Activated naive CD4-positive, alpha-beta T cell treated with anti-CD3 and anti-CD28 coated beads, Interleukin-2, amount 10 ng/mL, durations not matched to agents 7 days and 5 days (primary cell): ENCODE measurements at regions not wholly inside any gene's neighbourhood (a gene's known extent, or its start where the extent isn't known, plus 50 kb on each side); places are given as distances from the start of the nearest gene placed in this dataset.

ENCODE experiments used
- CTCF ChIA-PET: fragments of 350-600 bp; sonication (Branson Sonifier 250); formaldehyde crosslinking; loops from one replicate; lab custom pipeline; 2021; ENCODE audit warnings: antibody characterized with exemption; lab: Charles Lee
- DNase-seq: peaks from one replicate; pipeline ENCODE4 v3.0.0-alpha.2; 2020
- H3K27ac Mint-ChIP-seq: one replicate; pipeline ENCODE4 v1.8.0; 2021; ENCODE audit warnings: mild to moderate bottlenecking, moderate library complexity, mixed read lengths
- H3K27me3 Mint-ChIP-seq: one replicate; pipeline ENCODE4 v1.8.0; 2021; ENCODE audit warnings: mild to moderate bottlenecking, mixed read lengths
- H3K36me3 Mint-ChIP-seq: one replicate; pipeline ENCODE4 v1.8.0; 2021; ENCODE audit warnings: mixed read lengths
- H3K4me1 Mint-ChIP-seq: one replicate; pipeline ENCODE4 v1.8.0; 2021; ENCODE audit warnings: mixed read lengths
- H3K4me3 Mint-ChIP-seq: one replicate; pipeline ENCODE4 v1.8.0; 2021; ENCODE audit warnings: mild to moderate bottlenecking, moderate library complexity, mixed read lengths
- H3K9me3 Mint-ChIP-seq: one replicate; pipeline ENCODE4 v1.8.0; 2021; ENCODE audit warnings: mixed read lengths

DNA sequence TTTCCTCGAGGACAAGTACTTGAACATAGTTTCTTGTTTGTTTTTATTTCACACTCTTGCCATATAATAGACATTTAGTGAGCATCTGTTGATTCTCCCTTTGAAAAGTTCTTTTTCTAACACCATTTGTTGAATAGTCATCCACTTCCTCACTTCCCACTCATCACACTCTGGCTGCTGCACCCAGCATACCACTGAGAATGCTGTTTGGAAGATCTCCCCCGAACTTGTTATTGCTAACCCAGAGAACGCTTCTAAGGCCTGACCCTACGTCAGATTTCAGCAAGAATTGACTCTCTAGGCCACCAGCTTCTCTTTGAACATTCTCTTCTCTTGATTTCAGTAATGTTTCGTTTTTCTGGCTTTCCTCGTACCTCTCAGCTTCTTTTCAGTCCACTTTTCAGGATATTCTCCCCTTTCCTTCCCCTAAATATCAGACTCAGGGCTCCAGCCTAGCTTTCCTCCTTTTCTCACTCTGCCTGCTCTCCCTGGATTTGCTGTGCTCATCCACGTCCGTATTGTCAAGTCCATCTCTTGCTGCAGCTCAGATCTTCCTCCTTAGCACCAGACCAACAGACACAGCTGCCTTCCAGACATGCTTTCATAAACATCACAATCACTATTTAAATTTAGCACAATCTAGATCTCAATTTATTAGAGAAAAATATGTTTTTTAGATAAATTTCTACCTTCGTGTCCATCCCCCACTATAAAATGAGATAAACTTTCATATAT lies 94.0 kb upstream of the SLC38A4 start:
- no peak for DNase-seq
- H3K27ac Mint-ChIP-seq: no peak overlapping the region
- no peaks in the 10 kb centered on the region for H3K4me1 Mint-ChIP-seq
- H3K4me3 Mint-ChIP-seq: no peak overlapping the region
- no peaks in the 10 kb centered on the region for H3K9me3 Mint-ChIP-seq
- H3K27me3 Mint-ChIP-seq: no peaks in the 10 kb centered on the region
- CTCF ChIA-PET: no interaction called here
- no peaks in the 10 kb centered on the region for H3K36me3 Mint-ChIP-seq

DNA sequence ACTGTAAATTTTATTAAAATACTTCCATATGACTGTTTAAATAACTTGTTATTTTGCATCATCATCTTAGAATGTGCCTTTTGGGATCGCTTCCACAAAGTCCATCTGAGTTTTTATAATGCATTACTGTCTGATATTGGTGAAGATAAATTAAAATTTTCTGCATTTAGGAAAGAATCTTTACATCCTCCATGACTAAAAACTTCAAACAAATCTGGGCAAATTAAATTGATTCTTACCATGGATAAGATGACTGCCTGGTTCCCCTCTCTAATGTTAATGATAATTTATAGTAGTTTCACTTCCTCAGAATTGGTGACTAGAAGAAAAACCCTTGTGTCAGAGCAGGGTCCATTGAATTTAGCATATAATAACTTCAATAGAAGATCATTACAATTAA lies 94.7 kb upstream of the SLC38A4 start:
- Mint-ChIP-seq H3K36me3 (no peaks in the 10 kb centered on the region), H3K9me3 (no peaks in the 10 kb centered on the region), H3K4me1 (no peaks in the 10 kb centered on the region), H3K4me3 (no peak overlapping the region), H3K27me3 (no peaks in the 10 kb centered on the region), H3K27ac (no peak overlapping the region)
- no peak for DNase-seq
- CTCF ChIA-PET: no interaction called here

DNA sequence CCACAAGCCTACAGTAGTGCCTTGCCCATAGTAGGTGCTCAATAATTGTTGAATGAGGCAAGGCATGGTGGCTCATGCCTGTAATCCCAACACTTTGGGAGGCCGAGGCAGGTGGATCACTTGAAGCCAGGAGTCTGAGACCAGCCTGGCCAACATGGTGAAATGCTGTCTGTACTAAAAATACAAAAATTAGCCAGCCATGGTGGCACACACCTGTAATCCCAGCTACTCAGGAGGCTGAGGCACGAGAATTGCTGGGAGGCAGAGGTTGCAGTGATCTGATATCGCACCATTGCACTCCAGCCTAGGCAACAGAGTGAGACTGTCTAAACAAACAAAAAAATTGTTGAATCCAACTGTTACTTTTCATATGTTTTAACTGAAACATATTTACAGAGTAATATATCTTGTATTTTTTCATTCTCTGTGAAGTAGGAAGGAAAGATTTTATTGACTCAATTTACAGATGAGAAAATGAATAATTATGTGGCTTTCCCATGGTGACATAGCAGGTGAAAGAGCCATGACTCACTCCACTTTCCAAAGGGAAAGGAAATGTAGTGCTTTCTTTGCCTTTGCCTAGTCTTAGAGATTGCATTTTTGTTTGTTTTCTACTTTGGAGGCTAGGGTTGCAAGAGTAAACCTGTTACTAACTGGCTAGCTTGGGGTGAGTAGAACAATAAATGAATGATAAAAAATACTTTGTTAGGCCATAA lies 95.4 kb upstream of the SLC38A4 start:
- CTCF ChIA-PET: no interaction called here
- Mint-ChIP-seq H3K9me3 (no peaks in the 10 kb centered on the region), H3K27ac (no peak overlapping the region), H3K4me1 (no peaks in the 10 kb centered on the region), H3K27me3 (peaks cover 4% of the 10 kb centered on the region), H3K36me3 (no peaks in the 10 kb centered on the region), H3K4me3 (no peak overlapping the region)
- no peak for DNase-seq

DNA sequence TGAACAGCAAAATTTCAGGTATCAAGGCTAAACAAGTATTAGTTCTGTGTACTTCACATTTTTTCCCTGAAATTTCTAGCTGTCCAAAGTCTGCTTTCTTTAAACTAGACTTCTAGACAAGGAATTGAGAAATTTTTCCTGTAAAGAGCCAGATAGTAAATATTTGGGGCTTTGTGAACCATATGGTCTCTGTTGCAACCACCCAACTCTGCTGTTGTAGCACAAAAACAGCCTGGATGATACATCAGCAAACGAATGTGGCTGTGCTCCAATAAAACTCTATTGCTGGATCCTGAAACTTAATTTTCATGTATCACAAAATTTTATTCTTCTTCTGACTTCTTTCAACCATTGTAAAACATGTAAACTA lies 96.0 kb upstream of the SLC38A4 start:
- Mint-ChIP-seq H3K4me1 (no peaks in the 10 kb centered on the region), H3K36me3 (no peaks in the 10 kb centered on the region), H3K4me3 (no peak overlapping the region), H3K27me3 (peaks cover 4% of the 10 kb centered on the region), H3K27ac (no peak overlapping the region), H3K9me3 (no peaks in the 10 kb centered on the region)
- DNase-seq: no peak
- CTCF ChIA-PET: no interaction called here

DNA sequence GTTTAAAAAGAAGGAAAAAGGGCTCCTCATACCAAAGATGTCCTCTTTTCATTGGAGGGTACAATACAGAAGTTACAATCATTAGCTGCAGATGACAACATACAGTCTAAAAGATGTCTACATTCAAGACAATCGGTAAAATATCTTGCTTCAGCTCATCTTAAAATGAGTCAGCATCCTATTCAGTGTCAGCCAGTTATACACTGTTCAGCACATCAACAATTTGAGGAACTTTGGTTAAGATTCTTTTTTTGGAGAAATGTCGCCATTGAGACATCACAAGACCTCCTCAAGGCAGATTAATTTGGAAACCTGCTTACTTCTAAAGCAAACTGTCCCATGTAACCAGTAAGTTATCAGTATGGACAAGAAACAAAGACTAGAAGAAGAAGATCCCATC lies 100.7 kb upstream of the SLC38A4 start:
- Mint-ChIP-seq H3K27ac (no peak overlapping the region), H3K4me3 (no peak overlapping the region), H3K9me3 (no peaks in the 10 kb centered on the region), H3K27me3 (peaks cover 14% of the 10 kb centered on the region), H3K36me3 (no peaks in the 10 kb centered on the region), H3K4me1 (no peaks in the 10 kb centered on the region)
- DNase-seq: no peak
- CTCF ChIA-PET: interaction anchor here (1.0 to 1.1 kb wide), 2 partner anchors 16 to 98 kb away, joined by 3 read pairs; no protein-coding TSS in a partner anchor

DNA sequence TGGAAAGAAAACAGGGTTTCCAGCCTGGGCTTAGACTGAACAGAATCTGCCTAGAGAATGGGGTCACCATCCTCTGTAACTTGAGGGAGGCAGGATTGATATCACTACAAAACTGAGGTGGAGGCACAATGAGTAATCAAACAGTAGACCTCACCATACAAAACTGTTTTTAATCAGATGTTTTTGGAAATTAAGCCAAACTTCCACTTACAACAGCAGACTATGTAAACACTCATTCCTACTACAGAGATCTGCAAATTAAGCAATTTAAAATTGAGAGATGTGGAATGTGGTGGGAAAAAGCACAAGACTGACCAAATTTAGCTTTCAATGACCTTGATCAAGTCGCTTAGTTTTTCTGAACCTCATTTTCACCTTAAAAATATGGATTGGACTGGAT lies 104.3 kb upstream of the SLC38A4 start:
- no peak overlapping the region for H3K4me3 Mint-ChIP-seq
- no peaks in the 10 kb centered on the region for H3K4me1 Mint-ChIP-seq
- no peaks in the 10 kb centered on the region for H3K36me3 Mint-ChIP-seq
- H3K27me3 Mint-ChIP-seq: peaks cover 17% of the 10 kb centered on the region
- no peak for DNase-seq
- no peaks in the 10 kb centered on the region for H3K9me3 Mint-ChIP-seq
- H3K27ac Mint-ChIP-seq: no peak overlapping the region
- CTCF ChIA-PET: no interaction called here

DNA sequence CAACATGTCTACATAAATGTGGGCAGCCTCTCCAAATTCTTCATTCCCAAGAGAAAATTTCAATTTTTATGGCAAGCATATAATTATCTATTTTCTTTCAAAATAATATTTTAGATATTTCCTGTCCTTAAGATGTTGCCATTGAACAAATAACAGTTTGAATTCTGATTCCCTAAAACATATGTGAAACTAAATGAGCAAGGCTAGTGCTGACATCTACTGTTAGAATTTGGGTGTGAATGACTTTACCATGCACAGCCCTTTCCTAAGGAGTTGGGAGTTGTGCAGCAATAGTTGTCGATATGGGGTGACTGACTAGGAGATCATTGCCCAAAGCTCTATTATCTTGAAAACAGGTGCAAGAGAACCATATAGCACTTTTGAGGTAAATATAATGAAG lies 108.2 kb upstream of the SLC38A4 start:
- Mint-ChIP-seq H3K27ac (no peak overlapping the region), H3K9me3 (no peaks in the 10 kb centered on the region), H3K4me3 (no peak overlapping the region), H3K36me3 (no peaks in the 10 kb centered on the region), H3K27me3 (peaks cover 16% of the 10 kb centered on the region), H3K4me1 (no peaks in the 10 kb centered on the region)
- DNase-seq: no peak
- CTCF ChIA-PET: interaction anchor here (1.6 to 1.8 kb wide), 2 partner anchors 257 to 808 kb away, joined by 4 to 10 read pairs; no protein-coding TSS in a partner anchor

DNA sequence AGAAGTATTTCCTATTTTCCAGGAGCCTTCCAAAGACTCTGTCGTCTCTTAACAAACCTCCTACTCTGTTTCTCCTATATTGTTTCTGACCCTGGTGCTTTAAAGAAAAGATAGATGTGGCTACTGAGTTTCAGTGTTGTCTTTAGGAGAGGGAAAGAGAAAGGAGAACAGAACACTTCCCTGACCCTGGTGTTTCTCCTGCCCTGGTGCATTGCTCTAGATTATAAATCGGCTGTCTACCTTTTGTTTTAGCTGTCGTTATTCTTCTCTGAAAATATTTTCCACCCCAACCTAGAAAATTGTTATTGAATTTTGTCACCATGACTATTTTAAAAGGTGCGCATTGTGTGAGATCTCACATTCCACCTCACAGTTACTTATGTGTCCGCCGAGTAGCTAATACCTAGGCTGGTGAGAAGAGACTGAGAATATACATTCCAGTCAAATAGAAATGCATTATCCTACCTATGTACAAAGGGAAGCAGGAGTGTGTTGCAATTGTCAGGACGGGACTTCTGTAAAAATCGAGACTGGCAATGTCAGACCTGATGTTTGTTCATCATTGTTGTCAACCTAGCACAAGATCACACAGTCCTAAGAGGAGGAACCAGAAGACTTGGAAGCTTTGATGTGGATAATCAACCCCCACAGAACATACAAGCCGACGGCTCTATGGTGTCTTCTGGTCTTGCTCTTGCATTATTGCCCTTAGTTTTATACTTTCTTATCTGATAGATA lies 108.7 kb upstream of the SLC38A4 start:
- CTCF ChIA-PET: interaction anchor here (1.1 to 1.8 kb wide), 3 partner anchors 10 to 809 kb away, joined by 3 to 10 read pairs (median 4); no protein-coding TSS in a partner anchor
- H3K27ac Mint-ChIP-seq: no peak overlapping the region
- peaks cover 16% of the 10 kb centered on the region for H3K27me3 Mint-ChIP-seq
- no peak for DNase-seq
- no peaks in the 10 kb centered on the region for H3K4me1 Mint-ChIP-seq
- no peaks in the 10 kb centered on the region for H3K36me3 Mint-ChIP-seq
- H3K9me3 Mint-ChIP-seq: no peaks in the 10 kb centered on the region
- no peak overlapping the region for H3K4me3 Mint-ChIP-seq

DNA sequence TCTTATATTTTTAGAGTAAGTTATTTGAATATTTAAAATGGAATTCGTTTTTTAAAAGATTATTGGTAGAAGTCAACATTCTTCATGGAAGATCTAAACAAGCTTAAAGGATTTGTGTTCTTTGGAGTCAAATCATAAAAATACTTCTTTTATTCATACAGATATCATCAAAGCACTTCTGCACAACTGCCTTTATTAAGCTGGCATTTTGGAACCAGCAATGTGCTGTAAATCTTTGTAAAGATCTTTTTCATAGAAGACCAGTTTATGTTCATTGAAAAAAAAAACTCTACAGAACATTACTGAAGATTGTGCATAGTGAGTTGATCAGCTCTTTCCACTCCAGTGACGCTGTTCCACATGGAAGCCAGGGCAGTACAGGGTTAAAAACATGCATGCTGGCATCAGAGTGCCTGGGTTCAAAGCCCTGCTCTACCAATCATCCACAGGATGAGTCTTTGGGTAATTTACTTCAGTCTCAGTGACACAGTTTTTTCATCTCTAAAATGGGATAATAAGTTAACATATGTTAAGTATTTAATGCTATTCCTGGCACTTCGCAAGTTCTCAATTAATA lies 109.6 kb upstream of the SLC38A4 start:
- H3K4me3 Mint-ChIP-seq: no peak overlapping the region
- H3K27me3 Mint-ChIP-seq: peaks cover 12% of the 10 kb centered on the region
- H3K9me3 Mint-ChIP-seq: no peaks in the 10 kb centered on the region
- no peak overlapping the region for H3K27ac Mint-ChIP-seq
- H3K4me1 Mint-ChIP-seq: no peaks in the 10 kb centered on the region
- H3K36me3 Mint-ChIP-seq: no peaks in the 10 kb centered on the region
- DNase-seq: no peak
- CTCF ChIA-PET: interaction anchor here (1.1 to 1.8 kb wide), 3 partner anchors 9 to 810 kb away, joined by 3 to 10 read pairs (median 4); no protein-coding TSS in a partner anchor

DNA sequence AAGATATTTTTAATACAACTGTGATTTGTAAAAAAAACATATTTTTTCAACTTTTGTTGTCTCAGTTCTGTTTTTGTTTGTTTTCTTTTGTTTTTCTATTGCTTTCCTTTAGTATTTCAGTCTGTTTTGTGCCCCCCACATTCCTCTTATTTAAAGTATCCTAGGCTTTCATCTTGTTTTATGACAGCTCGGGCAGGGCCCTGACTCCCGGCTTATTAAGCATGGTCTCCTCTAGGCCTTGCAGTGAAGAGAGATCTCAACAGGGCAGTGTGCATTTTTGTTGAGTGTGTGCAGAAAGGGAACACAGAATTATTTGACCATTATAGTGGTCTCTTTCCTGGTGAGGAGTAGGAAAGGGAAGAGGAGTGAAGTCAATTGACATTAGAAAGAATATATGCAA lies 110.2 kb upstream of the SLC38A4 start:
- no peaks in the 10 kb centered on the region for H3K4me1 Mint-ChIP-seq
- no peak overlapping the region for H3K4me3 Mint-ChIP-seq
- CTCF ChIA-PET: no interaction called here
- H3K9me3 Mint-ChIP-seq: no peaks in the 10 kb centered on the region
- no peaks in the 10 kb centered on the region for H3K36me3 Mint-ChIP-seq
- DNase-seq: no peak
- H3K27ac Mint-ChIP-seq: no peak overlapping the region
- peaks cover 9% of the 10 kb centered on the region for H3K27me3 Mint-ChIP-seq

DNA sequence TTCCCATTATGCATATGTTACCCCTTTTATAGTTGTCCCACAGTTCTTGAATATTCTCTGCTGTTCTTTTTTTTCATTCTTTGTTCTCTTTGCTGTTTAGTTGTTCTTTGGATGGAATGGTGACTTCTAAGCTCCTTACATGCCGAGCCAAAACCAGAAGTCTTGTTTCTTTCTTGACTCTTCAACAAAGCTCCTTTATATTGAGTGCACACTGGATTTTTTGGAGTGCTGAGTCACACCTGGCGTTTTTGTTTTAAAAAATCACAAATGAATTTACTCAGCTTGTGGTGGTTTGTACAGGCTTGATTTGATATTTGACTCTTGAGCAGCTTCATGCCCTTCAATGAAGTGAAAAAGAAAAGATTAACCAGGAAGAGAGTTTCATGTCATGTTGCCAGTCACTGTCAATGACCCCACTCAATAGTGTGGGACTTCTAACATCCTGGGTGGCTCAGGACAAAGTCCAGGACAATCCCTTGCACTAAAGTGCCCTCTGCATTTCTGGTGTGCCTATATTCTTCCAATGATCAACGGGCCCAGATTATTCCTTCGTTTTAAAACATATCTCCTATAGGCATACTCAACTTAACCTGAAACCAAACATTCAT lies 112.4 kb upstream of the SLC38A4 start:
- Mint-ChIP-seq H3K9me3 (no peaks in the 10 kb centered on the region), H3K4me3 (no peak overlapping the region), H3K36me3 (no peaks in the 10 kb centered on the region), H3K27me3 (peaks cover 7% of the 10 kb centered on the region), H3K4me1 (no peaks in the 10 kb centered on the region), H3K27ac (no peak overlapping the region)
- DNase-seq: no peak
- CTCF ChIA-PET: no interaction called here

DNA sequence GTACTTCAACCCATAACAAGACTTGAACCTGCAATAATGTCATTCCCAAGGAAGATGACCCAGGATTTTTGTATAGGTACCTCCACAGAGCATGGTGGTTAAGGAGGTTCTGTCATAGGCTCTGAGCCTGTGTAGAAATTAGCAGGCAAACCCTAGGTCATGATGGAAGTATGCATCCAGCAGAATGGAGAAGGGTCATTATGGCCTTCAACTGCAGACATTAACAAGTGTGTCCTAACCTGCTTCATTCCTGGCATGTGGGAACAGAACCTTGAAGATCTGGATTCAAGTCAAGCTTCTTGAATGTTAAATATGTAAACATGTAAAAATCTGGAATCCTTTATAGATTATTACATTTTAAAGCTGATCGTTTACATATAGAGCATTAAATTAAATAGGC lies 116.2 kb upstream of the SLC38A4 start:
- H3K4me1 Mint-ChIP-seq: no peaks in the 10 kb centered on the region
- no peaks in the 10 kb centered on the region for H3K27me3 Mint-ChIP-seq
- H3K9me3 Mint-ChIP-seq: no peaks in the 10 kb centered on the region
- no peak for DNase-seq
- no peaks in the 10 kb centered on the region for H3K36me3 Mint-ChIP-seq
- H3K27ac Mint-ChIP-seq: no peak overlapping the region
- H3K4me3 Mint-ChIP-seq: no peak overlapping the region
- CTCF ChIA-PET: interaction anchor here (1.0 kb wide), 1 partner anchor 16 kb away, joined by 3 read pairs; no protein-coding TSS in a partner anchor

DNA sequence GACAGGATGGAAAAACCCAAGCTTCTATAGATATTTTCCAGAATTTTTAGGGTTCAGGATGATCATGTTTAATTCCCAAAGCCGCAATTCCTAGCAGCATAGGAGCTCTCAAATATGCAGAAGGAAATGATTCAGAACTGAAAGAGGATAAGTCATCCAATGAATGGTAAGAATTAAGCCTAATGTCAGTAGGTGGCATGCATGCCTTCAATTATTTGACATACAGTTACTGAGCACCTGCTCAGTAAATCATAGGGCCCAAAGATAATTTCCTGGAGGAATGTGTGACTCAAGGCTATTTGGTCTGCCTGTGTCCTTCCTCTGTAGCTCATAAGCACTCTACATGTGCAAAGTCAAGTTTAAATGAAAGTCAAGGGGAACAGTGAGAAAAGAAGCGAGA lies 116.8 kb upstream of the SLC38A4 start:
- H3K27me3 Mint-ChIP-seq: no peaks in the 10 kb centered on the region
- DNase-seq: no peak
- CTCF ChIA-PET: interaction anchor here (0.7 to 1.0 kb wide), 2 partner anchors 17 to 1194 kb away, joined by 3 read pairs; no protein-coding TSS in a partner anchor
- no peaks in the 10 kb centered on the region for H3K4me1 Mint-ChIP-seq
- no peaks in the 10 kb centered on the region for H3K36me3 Mint-ChIP-seq
- no peak overlapping the region for H3K4me3 Mint-ChIP-seq
- H3K27ac Mint-ChIP-seq: no peak overlapping the region
- no peaks in the 10 kb centered on the region for H3K9me3 Mint-ChIP-seq

DNA sequence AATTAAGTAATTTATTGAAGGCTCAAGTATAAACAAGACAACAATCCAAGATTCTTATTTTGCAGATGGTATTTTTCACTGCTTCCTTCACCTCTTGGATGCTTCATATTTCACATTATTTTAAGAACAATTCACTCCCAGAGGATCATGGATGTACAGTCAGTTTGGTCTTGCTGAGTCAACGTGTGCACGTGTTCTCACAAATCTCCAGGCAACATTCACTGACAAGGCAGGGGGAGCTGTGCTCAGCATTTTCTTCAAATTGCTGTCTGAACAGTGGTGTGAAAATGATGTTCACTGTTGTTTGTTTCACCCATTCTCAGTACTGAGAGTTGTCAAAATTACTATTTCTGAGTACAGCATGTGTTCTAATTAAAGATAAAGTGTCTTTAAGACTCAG lies 118.3 kb upstream of the SLC38A4 start:
- Mint-ChIP-seq H3K36me3 (no peaks in the 10 kb centered on the region), H3K27me3 (peaks cover 4% of the 10 kb centered on the region), H3K9me3 (no peaks in the 10 kb centered on the region), H3K4me1 (no peaks in the 10 kb centered on the region), H3K27ac (no peak overlapping the region), H3K4me3 (no peak overlapping the region)
- DNase-seq: no peak
- CTCF ChIA-PET: no interaction called here
